ENCODE measurements at regions not wholly inside any gene's neighbourhood (a gene's known extent, or its start where the extent isn't known, plus 50 kb on each side); places are given as distances from the start of the nearest gene placed in this dataset.

- TF ChIP-seq POLR2AphosphoS5 (IDR thresholded peaks at IDR 0.05; ENCODE audit: insufficient read depth, low read depth, low read length) (no peak), CTCF (IDR thresholded peaks at IDR 0.05; ENCODE audit: extremely low read depth in 1 of 2, insufficient read depth in 1 of 2, low read depth in 1 of 2, low read length in 2 of 2) (no peak), FOS (IDR thresholded peaks at IDR 0.05; ENCODE audit: borderline replicate concordance, insufficient read depth, low read length) (no peak), POLR2A (IDR thresholded peaks at IDR 0.05; ENCODE audit: low read depth, low read length) (no peak), EZH2 (IDR thresholded peaks at IDR 0.05; ENCODE audit: borderline replicate concordance, low read depth, low read length, severe bottlenecking) (no peak), JUN (IDR thresholded peaks at IDR 0.05; ENCODE audit: borderline replicate concordance, insufficient read depth, insufficient read length, low read depth) (no peak), MYC (IDR thresholded peaks at IDR 0.05; ENCODE audit: low read depth, low read length) (no peak)
Observed at GRCh38 chr1:95168761-95169351, 51.7 kb downstream of the TLCD4 start.
